Neural progenitor cell (in vitro differentiated cells): ENCODE measurements at regions not wholly inside any gene's neighbourhood (a gene's known extent, or its start where the extent isn't known, plus 50 kb on each side); places are given as distances from the start of the nearest gene placed in this dataset.

Source experiments
- DNase-seq: peaks from one replicate; pipeline ENCODE4 v3.0.0-alpha.2; 2016; ENCODE audit warnings: low spot score
- H2AFZ ChIP-seq: fragments of 200-600 bp; sonication (generic); replicated peaks from 2 replicates; pipeline ENCODE4 v1.6.1; 2016; ENCODE audit warnings: antibody characterized with exemption
- H3F3A ChIP-seq: fragments of 200-600 bp; sonication (generic); 2 replicates; pipeline ENCODE4 v1.6.1; 2016; ENCODE audit warnings: antibody characterized with exemption, low read depth
- H3K27ac ChIP-seq: fragments of 200-600 bp; sonication (generic); 2 replicates; pipeline ENCODE4 v1.5.1; 2016; ENCODE audit warnings: mild to moderate bottlenecking
- H3K27me3 ChIP-seq: fragments of 200-600 bp; sonication (generic); 2 replicates; pipeline ENCODE4 v1.6.1; 2016; ENCODE audit warnings: mild to moderate bottlenecking, moderate library complexity
- H3K36me3 ChIP-seq: fragments of 200-600 bp; sonication (generic); 2 replicates; pipeline ENCODE4 v1.5.1; 2016
- H3K4me1 ChIP-seq: fragments of 200-600 bp; sonication (generic); 2 replicates; pipeline ENCODE4 v1.6.1; 2016; ENCODE audit warnings: mixed run types
- H3K4me2 ChIP-seq: fragments of 200-600 bp; sonication (generic); 2 replicates; pipeline ENCODE4 v1.6.1; 2016
- H3K4me3 ChIP-seq: fragments of 200-600 bp; sonication (generic); 2 replicates; pipeline ENCODE4 v1.5.1; 2016
- H3K79me2 ChIP-seq: fragments of 200-600 bp; sonication (generic); 2 replicates; pipeline ENCODE4 v1.6.1; 2016; ENCODE audit warnings: low read depth
- H3K9ac ChIP-seq: fragments of 200-600 bp; sonication (generic); 2 replicates; pipeline ENCODE4 v1.6.1; 2016
- H3K9me3 ChIP-seq: fragments of 200-600 bp; sonication (generic); 2 replicates; pipeline ENCODE4 v1.5.1; 2016; ENCODE audit warnings: low read depth
- H4K20me1 ChIP-seq: fragments of 200-600 bp; sonication (generic); 2 replicates; pipeline ENCODE4 v1.6.1; 2016; ENCODE audit warnings: low read depth
- H3K27ac Mint-ChIP-seq: 3 replicates; pipeline ENCODE4 v1.8.0; 2021; ENCODE audit warnings: mixed read lengths
- H3K27me3 Mint-ChIP-seq: 2 replicates; pipeline ENCODE4 v1.8.0; 2022; ENCODE audit warnings: low read depth, mild to moderate bottlenecking, inconsistent platforms, moderate library complexity, mixed read lengths; ENCODE audit not compliant: insufficient read depth
- H3K36me3 Mint-ChIP-seq: 3 replicates; pipeline ENCODE4 v1.8.0; 2021; ENCODE audit warnings: mixed read lengths
- H3K4me1 Mint-ChIP-seq: 3 replicates; pipeline ENCODE4 v1.8.0; 2021; ENCODE audit warnings: mixed read lengths
- H3K4me3 Mint-ChIP-seq: 3 replicates; pipeline ENCODE4 v1.8.0; 2021; ENCODE audit warnings: mild to moderate bottlenecking, moderate library complexity, mixed read lengths
- H3K9me3 Mint-ChIP-seq: 3 replicates; pipeline ENCODE4 v1.8.0; 2020; ENCODE audit warnings: mixed read lengths
- EZH2 ChIP-seq: fragments of 200-600 bp; sonication (generic); IDR thresholded peaks from 2 replicates; pipeline ENCODE4 v1.6.1; 2017; ENCODE audit warnings: antibody characterized with exemption, mild to moderate bottlenecking, moderate library complexity
- EZH2phosphoT487 ChIP-seq: fragments of 200-600 bp; sonication (generic); IDR thresholded peaks from 2 replicates; pipeline ENCODE4 v1.6.1; 2017; ENCODE audit warnings: antibody characterized with exemption
- TF ChIP-seq, protein P1 (sequence below): fragments of 200-600 bp; sonication (generic); IDR thresholded peaks from 2 replicates; pipeline ENCODE4 v1.5.1; 2017; ENCODE audit warnings: antibody characterized with exemption, mild to moderate bottlenecking

DNA sequence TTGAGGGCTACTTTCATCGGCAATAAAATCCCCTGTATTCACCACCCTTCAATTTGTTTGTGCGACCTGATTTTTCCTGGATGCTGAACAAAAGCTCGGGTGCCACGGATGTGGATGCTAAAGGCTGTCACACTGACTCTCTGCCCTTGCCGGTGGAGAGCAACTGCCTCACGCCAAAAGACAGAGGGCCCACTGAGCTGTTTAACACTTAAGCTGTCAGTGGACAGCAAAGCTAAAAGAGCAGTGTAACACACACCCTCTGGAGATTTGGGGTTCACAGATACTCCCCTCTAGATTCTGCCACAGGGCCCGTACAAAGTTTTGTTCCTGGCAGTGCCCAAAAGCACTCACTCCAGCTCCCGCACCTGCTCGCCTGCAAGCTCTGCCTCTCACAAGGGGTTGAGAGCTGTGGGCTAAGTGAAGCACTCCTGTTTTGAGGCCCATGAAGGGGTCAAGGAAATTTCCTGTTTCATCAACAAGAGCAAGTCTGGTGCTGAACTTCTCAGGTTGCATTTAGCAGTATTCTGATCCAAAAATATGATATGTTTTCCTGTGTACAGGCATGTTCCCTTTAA lies 1571.9 kb downstream of the ADGRL3 start:
- H3K27me3 Mint-ChIP-seq, result peaks cover 2% of the 10 kb centered on the region
- H3F3A ChIP-seq, result no peaks in the 10 kb centered on the region

DNA sequence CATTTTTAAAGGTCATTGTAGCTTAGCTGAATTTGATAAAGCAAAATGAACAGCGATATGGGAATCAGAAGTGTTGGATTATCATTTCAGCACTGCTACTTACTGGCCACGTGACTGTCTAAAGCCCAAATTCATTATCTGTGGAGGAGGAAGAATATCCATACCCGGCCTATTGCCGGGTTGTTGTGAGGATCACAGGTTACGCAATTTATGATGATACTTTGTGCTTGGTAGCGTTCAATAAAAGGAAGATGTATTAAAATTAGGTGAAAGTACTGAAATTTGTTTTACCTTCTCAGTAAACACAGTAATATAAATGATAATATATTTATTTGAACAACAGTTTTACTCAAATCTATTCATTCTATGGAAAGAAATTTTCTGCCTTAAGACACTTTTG lies 1540.2 kb downstream of the ADGRL3 start:
- no peak for TF ChIP-seq EZH2phosphoT487
- TF ChIP-seq, protein P1, sequence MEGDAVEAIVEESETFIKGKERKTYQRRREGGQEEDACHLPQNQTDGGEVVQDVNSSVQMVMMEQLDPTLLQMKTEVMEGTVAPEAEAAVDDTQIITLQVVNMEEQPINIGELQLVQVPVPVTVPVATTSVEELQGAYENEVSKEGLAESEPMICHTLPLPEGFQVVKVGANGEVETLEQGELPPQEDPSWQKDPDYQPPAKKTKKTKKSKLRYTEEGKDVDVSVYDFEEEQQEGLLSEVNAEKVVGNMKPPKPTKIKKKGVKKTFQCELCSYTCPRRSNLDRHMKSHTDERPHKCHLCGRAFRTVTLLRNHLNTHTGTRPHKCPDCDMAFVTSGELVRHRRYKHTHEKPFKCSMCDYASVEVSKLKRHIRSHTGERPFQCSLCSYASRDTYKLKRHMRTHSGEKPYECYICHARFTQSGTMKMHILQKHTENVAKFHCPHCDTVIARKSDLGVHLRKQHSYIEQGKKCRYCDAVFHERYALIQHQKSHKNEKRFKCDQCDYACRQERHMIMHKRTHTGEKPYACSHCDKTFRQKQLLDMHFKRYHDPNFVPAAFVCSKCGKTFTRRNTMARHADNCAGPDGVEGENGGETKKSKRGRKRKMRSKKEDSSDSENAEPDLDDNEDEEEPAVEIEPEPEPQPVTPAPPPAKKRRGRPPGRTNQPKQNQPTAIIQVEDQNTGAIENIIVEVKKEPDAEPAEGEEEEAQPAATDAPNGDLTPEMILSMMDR, result no peak
- no peak for TF ChIP-seq EZH2

More for the DNA sequence above, 1571.9 kb downstream of the ADGRL3 start:
- no peaks in the 10 kb centered on the region for H3K36me3 Mint-ChIP-seq
- Histone ChIP-seq H3K4me2 (no peak overlapping the region), H2AFZ (peak overlapping the region; percentile 71), H3K36me3 (no peaks in the 10 kb centered on the region), H3K79me2 (no peaks in the 10 kb centered on the region), H3K27ac (no peak overlapping the region), H3K9ac (no peak overlapping the region), H3K9me3 (no peaks in the 10 kb centered on the region), H3K27me3 (no peaks in the 10 kb centered on the region), H3K4me3 (no peak overlapping the region), H4K20me1 (no peaks in the 10 kb centered on the region), H3K4me1 (peaks cover 6% of the 10 kb centered on the region)
- no peaks in the 10 kb centered on the region for H3K4me1 Mint-ChIP-seq
- H3K27ac Mint-ChIP-seq, result no peak overlapping the region
- TF ChIP-seq, protein P1, result no peak
- no peak for TF ChIP-seq EZH2
- TF ChIP-seq EZH2phosphoT487, result no peak
- H3K9me3 Mint-ChIP-seq, result no peaks in the 10 kb centered on the region
- peak; percentile 29 for DNase-seq
- no peak overlapping the region for H3K4me3 Mint-ChIP-seq

DNA sequence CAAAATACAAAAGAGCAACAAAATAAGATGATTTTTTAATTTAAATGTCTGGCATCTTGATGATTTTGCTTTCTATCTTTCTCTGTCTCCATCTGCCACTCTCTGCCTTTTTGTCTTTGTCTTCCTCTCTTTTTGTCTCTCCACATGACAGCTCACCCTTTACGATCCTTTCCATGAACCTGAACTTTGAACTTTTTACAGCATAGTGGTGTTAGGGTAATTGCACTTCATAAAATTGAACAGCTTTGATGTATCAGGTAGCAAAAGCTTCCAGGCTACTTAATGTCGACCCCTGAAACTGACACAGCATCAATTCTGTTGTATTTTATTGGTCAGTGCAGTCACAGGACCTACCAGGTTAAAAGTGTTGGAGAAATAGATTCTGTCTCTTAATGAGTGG lies 1517.0 kb downstream of the ADGRL3 start:
- no peak overlapping the region for H3K27ac ChIP-seq
- TF ChIP-seq EZH2phosphoT487 (no peak), EZH2 (no peak)
- TF ChIP-seq, protein P1, result no peak
- H3K27me3 Mint-ChIP-seq, result no peaks in the 10 kb centered on the region
- H2AFZ ChIP-seq, result no peak overlapping the region
- no peak overlapping the region for H3K4me3 Mint-ChIP-seq
- DNase-seq, result no peak
- H3K27me3 ChIP-seq, result no peaks in the 10 kb centered on the region
- no peak overlapping the region for H3K4me2 ChIP-seq
- H3K9me3 ChIP-seq, result no peaks in the 10 kb centered on the region
- H3K9me3 Mint-ChIP-seq, result peaks cover 3% of the 10 kb centered on the region
- peaks cover 2% of the 10 kb centered on the region for H3K36me3 Mint-ChIP-seq
- H3K4me1 ChIP-seq, result no peaks in the 10 kb centered on the region
- H3K9ac ChIP-seq, result no peak overlapping the region
- H4K20me1 ChIP-seq, result no peaks in the 10 kb centered on the region
- no peaks in the 10 kb centered on the region for H3F3A ChIP-seq
- H3K36me3 ChIP-seq, result no peaks in the 10 kb centered on the region
- peaks cover 2% of the 10 kb centered on the region for H3K4me1 Mint-ChIP-seq
- no peak overlapping the region for H3K27ac Mint-ChIP-seq
- no peaks in the 10 kb centered on the region for H3K79me2 ChIP-seq
- no peak overlapping the region for H3K4me3 ChIP-seq

More for the DNA sequence above, 1540.2 kb downstream of the ADGRL3 start:
- H3K36me3 ChIP-seq, result no peaks in the 10 kb centered on the region
- no peaks in the 10 kb centered on the region for H3K4me1 Mint-ChIP-seq
- no peaks in the 10 kb centered on the region for H4K20me1 ChIP-seq
- H3K9me3 ChIP-seq, result no peaks in the 10 kb centered on the region
- no peak overlapping the region for H2AFZ ChIP-seq
- no peak overlapping the region for H3K4me3 Mint-ChIP-seq
- H3K9ac ChIP-seq, result no peak overlapping the region
- no peaks in the 10 kb centered on the region for H3K9me3 Mint-ChIP-seq
- H3K27ac Mint-ChIP-seq, result no peak overlapping the region
- no peak overlapping the region for H3K27ac ChIP-seq
- no peaks in the 10 kb centered on the region for H3F3A ChIP-seq
- no peaks in the 10 kb centered on the region for H3K27me3 Mint-ChIP-seq
- H3K27me3 ChIP-seq, result no peaks in the 10 kb centered on the region
- H3K4me2 ChIP-seq, result no peak overlapping the region
- no peaks in the 10 kb centered on the region for H3K79me2 ChIP-seq
- no peak overlapping the region for H3K4me3 ChIP-seq
- H3K4me1 ChIP-seq, result no peaks in the 10 kb centered on the region
- no peak for DNase-seq
- no peaks in the 10 kb centered on the region for H3K36me3 Mint-ChIP-seq
